HG02852 (cell line): ENCODE measurements at regions not wholly inside any gene's neighbourhood (a gene's known extent, or its start where the extent isn't known, plus 50 kb on each side); places are given as distances from the start of the nearest gene placed in this dataset.
"Not testable (repeated sequence)": the region's sequence is repeated elsewhere in the genome, so short reads cannot be mapped to it uniquely, and the experiment has no call there.

ENCODE experiments used
- ATAC-seq: cut with Tn5 transposase; IDR thresholded peaks from one replicate; pipeline ENCODE4 v1.9.1; 2021; ENCODE audit warnings: mild to moderate bottlenecking, moderate library complexity; ENCODE audit not compliant: unreplicated experiment

- no peak for ATAC-seq
Measured at GRCh38 chr11:86148345-86148747, 79.5 kb upstream of the PICALM start.

- ATAC-seq = no peak
Measured at GRCh38 chr11:86147004-86147403, 78.1 kb upstream of the PICALM start.

- ATAC-seq = no peak
Measured at GRCh38 chr11:86145439-86146156, 76.7 kb upstream of the PICALM start.

- no peak for ATAC-seq
Measured at GRCh38 chr11:86144846-86145245, 76.0 kb upstream of the PICALM start.

GRCh38 chr11:86144087-86144486 lies 75.2 kb upstream of the PICALM start:
- ATAC-seq = not testable (repeated sequence)

- no peak for ATAC-seq
Measured at GRCh38 chr11:86143087-86144030, 74.5 kb upstream of the PICALM start.

GRCh38 chr11:86142170-86142569 lies 73.3 kb upstream of the PICALM start:
- no peak for ATAC-seq

- ATAC-seq = no peak
Measured at GRCh38 chr11:86141727-86142126, 72.8 kb upstream of the PICALM start.

- no peak for ATAC-seq
Measured at GRCh38 chr11:86140334-86140990, 71.6 kb upstream of the PICALM start.

- ATAC-seq = peak; percentile 82
Measured at GRCh38 chr11:86138958-86139357, 70.1 kb upstream of the PICALM start.

- ATAC-seq = no peak
Measured at GRCh38 chr11:86136538-86136937, 67.7 kb upstream of the PICALM start.

- ATAC-seq = no peak
Measured at GRCh38 chr11:86135319-86135714, 66.4 kb upstream of the PICALM start.

GRCh38 chr11:86134580-86135318 lies 65.9 kb upstream of the PICALM start:
- no peak for ATAC-seq

GRCh38 chr11:86132667-86133249 lies 63.9 kb upstream of the PICALM start:
- ATAC-seq = no peak

- no peak for ATAC-seq
Measured at GRCh38 chr11:86129740-86130540, 61.1 kb upstream of the PICALM start.

- no peak for ATAC-seq
Measured at GRCh38 chr11:86128914-86129313, 60.0 kb upstream of the PICALM start.

- ATAC-seq = no peak
Measured at GRCh38 chr11:86126862-86127261, 58.0 kb upstream of the PICALM start.

GRCh38 chr11:86124251-86125233 lies 55.7 kb upstream of the PICALM start:
- ATAC-seq = peak; percentile 82
